GM18951 (cell line): ENCODE measurements at regions not wholly inside any gene's neighbourhood (a gene's known extent, or its start where the extent isn't known, plus 50 kb on each side); places are given as distances from the start of the nearest gene placed in this dataset.

Source experiments
- POLR2A ChIP-seq: IDR thresholded peaks from 4 replicates; pipeline ENCODE4 v1.6.1; 2011; ENCODE audit warnings: mild to moderate bottlenecking; ENCODE audit not compliant: insufficient read length, insufficient read depth; ENCODE audit errors: extremely low read depth
- in situ Hi-C: fragments of 300-500 bp; cut with MboI; formaldehyde crosslinking; loops from one replicate; pipeline ENCODE4 v1.12.0; 2022; ENCODE audit warnings: low sequenced_read_pairs, mixed read lengths, inconsistent platforms; ENCODE audit not compliant: unreplicated experiment

GRCh38 chr10:6746782-6747181 lies 166.7 kb upstream of the PRKCQ start:
- no peak for TF ChIP-seq POLR2A
- in situ Hi-C loops = no loop called here

GRCh38 chr10:6743291-6743849 lies 163.3 kb upstream of the PRKCQ start:
- in situ Hi-C loops = no loop called here
- no peak for TF ChIP-seq POLR2A

DNA sequence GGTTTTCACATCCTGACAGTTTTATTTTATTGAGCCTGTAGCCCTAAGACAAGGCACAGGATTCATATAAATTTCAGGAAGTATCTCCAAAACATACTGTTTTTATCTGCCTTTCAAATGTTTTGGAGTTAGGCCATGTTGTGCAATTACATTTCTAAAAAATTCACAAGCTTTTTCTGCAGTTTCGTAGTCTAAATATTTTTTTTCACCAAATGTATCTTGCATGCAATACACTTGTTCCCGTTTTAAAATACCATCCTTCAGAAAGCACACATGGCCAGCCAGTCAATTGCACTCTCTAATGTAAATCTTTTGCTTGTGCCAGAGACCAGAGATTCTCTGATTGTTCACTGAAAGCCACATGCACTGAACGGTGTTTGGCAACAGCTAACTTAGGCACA lies 161.5 kb upstream of the PRKCQ start:
- TF ChIP-seq POLR2A = no peak
- in situ Hi-C loops = no loop called here

- in situ Hi-C loops = no loop called here
- TF ChIP-seq POLR2A = no peak
Observed at GRCh38 chr10:6739530-6740174, 159.6 kb upstream of the PRKCQ start.

GRCh38 chr10:6738112-6738768 lies 158.2 kb upstream of the PRKCQ start:
- TF ChIP-seq POLR2A = no peak
- in situ Hi-C loops = no loop called here

GRCh38 chr10:6737758-6738111 lies 157.7 kb upstream of the PRKCQ start:
- TF ChIP-seq POLR2A = no peak
- in situ Hi-C loops = no loop called here

- in situ Hi-C loops = no loop called here
- TF ChIP-seq POLR2A = no peak
Observed at GRCh38 chr10:6737080-6737641, 157.1 kb upstream of the PRKCQ start.

GRCh38 chr10:6734286-6734685 lies 154.2 kb upstream of the PRKCQ start:
- in situ Hi-C loops = no loop called here
- no peak for TF ChIP-seq POLR2A

DNA sequence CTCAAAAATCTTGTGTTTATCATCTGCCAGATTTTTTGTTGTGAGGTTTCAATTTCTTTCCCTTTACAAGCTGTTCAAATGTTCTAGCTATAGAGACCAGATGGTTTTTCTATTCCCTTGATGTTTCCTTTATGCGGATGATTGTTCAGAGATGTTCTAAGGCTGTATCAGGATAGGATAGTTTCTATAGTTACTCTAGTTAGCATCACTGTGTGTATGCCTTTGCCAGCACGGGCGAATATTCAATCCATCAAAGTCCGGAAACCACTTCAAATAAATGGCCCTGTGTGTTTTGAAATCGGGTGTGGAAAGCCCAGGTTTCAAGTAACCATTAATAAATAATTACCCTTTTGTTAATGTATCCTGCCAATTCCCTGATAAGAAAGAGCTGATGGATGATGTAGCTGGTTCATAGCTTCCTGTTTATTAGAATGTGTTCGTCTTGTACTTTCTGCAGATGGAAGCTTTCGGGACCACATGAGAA lies 149.8 kb upstream of the PRKCQ start:
- no peak for TF ChIP-seq POLR2A

DNA sequence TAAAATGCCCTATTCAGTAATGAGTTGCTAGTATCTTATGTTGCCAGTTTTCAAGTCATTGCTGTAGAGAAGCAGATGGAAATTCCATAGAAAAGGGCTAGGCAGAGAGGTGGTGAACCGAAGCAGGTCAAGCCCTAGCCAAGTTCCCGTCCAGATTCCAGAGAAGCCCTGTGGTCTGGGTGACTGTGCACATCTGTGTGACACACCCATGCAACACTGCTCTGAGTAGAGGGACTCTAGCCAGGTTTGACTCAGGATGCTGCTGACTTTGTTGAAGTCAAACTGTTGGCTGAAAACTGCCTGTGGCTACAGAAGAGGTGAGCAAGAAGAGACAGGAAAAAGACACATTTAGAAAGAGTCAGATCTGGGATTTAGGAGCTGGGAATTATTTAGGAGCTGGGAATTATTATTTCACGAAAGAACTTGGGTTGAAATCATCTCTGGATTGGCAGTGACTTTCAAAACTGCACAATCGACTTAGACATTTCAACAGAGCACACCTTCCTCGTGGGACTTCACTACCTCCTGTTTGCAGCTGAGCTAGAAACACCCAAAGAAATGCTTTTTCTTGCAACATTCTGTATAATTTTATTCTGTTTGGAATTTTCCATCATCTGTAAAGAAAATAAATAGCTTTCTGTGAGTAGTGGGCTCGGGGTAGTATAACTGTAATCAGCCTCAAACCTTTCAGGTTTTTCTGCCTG lies 149.1 kb upstream of the PRKCQ start:
- in situ Hi-C loops = no loop called here
- TF ChIP-seq POLR2A = no peak

More for the DNA sequence above, 149.8 kb upstream of the PRKCQ start:
- in situ Hi-C loops = no loop called here

GRCh38 chr10:6726924-6727323 lies 146.8 kb upstream of the PRKCQ start:
- TF ChIP-seq POLR2A = no peak
- in situ Hi-C loops = no loop called here

DNA sequence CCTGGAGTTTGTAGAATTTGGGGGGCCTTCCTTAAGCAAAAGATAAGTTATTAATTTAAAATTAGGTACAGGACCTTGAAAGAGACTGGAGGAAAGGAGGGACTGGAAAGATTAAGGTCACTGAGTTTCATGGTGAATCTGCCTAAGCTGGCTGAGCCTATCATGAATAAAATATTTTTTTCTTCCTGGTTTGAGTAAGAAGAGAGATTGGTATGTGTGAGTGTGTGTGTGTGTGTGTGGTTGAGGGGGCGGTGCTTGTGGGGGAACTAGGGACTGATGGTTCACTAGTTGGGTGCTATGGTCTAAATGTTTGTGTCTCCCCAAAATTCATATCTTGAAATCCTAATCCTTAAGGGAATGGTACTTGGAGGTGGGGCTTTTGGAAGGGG lies 142.5 kb upstream of the PRKCQ start:
- no peak for TF ChIP-seq POLR2A
- in situ Hi-C loops = no loop called here

DNA sequence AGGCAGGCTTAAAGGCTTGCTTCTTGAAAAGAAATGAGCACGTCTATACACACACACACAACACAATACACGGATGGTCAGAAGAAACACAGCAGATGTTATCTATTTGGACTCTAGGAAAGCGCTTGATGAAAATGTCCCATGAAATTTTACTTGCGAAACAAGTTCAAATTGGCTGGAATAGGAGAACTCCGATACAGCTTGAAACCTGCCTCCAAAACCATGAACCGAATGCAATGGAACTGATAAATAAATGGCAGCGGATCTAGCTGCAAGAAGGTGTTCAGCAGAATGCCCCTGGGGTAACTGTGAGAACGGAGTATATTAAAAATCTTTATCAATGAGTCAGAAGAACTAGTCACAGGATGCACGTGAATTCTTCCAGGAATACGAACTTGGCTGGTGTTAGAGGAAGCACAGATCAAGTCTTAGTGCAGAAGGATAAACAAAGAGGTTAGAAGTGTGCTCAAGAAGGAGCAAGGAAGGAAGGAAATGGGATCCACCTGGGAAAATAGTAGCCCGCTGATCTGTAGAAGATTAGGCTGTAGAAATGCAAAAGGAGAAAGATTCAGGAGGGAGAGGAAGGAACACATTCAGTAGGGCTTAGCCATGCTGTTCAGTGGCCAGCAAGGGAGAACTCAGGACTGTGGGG lies 142.0 kb upstream of the PRKCQ start:
- in situ Hi-C loops = no loop called here
- no peak for TF ChIP-seq POLR2A
